NCI-H1436 (cell line): ENCODE measurements at regions not wholly inside any gene's neighbourhood (a gene's known extent, or its start where the extent isn't known, plus 50 kb on each side); places are given as distances from the start of the nearest gene placed in this dataset.

Experiments used
- DNase-seq: peaks from one replicate; lab custom pipeline; 2025; lab: John Stamatoyannopoulos, UW

- DNase-seq: no peak
Observed at GRCh38 chr9:87247097-87247496, 250.6 kb upstream of the DAPK1 start.

- DNase-seq: no peak
Observed at GRCh38 chr9:87249029-87249428, 248.6 kb upstream of the DAPK1 start.

- no peak for DNase-seq
Observed at GRCh38 chr9:87250205-87250604, 247.5 kb upstream of the DAPK1 start.

- DNase-seq: no peak
Observed at GRCh38 chr9:87255431-87256155, 242.1 kb upstream of the DAPK1 start.

GRCh38 chr9:87256973-87257372 is 240.7 kb upstream of the DAPK1 start:
- no peak for DNase-seq

GRCh38 chr9:87259543-87260518 is 237.8 kb upstream of the DAPK1 start:
- DNase-seq: peak; percentile 11

GRCh38 chr9:87263291-87263690 is 234.4 kb upstream of the DAPK1 start:
- no peak for DNase-seq

- DNase-seq: no peak
Observed at GRCh38 chr9:87266697-87267096, 231.0 kb upstream of the DAPK1 start.

- DNase-seq: no peak
Observed at GRCh38 chr9:87267251-87268070, 230.2 kb upstream of the DAPK1 start.

GRCh38 chr9:87269296-87270176 is 228.1 kb upstream of the DAPK1 start:
- no peak for DNase-seq

GRCh38 chr9:87270221-87270847 is 227.3 kb upstream of the DAPK1 start:
- DNase-seq: no peak

GRCh38 chr9:87270848-87271234 is 226.8 kb upstream of the DAPK1 start:
- no peak for DNase-seq

- DNase-seq: no peak
Observed at GRCh38 chr9:87271696-87272477, 225.8 kb upstream of the DAPK1 start.

- no peak for DNase-seq
Observed at GRCh38 chr9:87275047-87275725, 222.5 kb upstream of the DAPK1 start.

- DNase-seq: no peak
Observed at GRCh38 chr9:87276327-87276841, 221.3 kb upstream of the DAPK1 start.

GRCh38 chr9:87276851-87277261 is 220.8 kb upstream of the DAPK1 start:
- no peak for DNase-seq

GRCh38 chr9:87277346-87277745 is 220.3 kb upstream of the DAPK1 start:
- DNase-seq: no peak

GRCh38 chr9:87278971-87279733 is 218.5 kb upstream of the DAPK1 start:
- DNase-seq: no peak
